NCI-H1105 (cell line): ENCODE measurements at regions not wholly inside any gene's neighbourhood (a gene's known extent, or its start where the extent isn't known, plus 50 kb on each side); places are given as distances from the start of the nearest gene placed in this dataset.
"Not testable (repeated sequence)": the region's sequence is repeated elsewhere in the genome, so short reads cannot be mapped to it uniquely, and the experiment has no call there.

Source experiments
- DNase-seq: peaks from one replicate; lab custom pipeline; 2025; lab: John Stamatoyannopoulos, UW

DNA sequence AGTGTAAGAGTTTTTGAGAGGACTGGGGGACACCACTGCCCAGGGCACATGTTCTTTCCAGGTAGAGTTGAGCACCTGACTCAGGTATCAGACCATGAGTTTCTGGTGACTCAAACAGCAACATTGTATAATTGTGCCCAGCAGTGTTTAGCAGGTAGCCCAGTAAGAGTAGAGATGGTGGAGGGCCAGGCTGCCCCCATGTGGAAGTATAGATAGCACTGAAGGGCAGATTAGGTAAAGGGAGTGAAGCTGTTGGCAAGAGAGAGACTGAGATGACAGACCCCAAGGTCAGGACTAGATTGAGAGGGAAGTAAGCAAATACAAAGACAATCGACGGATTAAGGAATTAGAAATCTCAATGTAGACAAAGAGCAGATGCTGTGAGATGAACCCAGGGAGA, 74.6 kb downstream of the TRIM42 start:
- no peak for DNase-seq

GRCh38 chr3:140753865-140754754, 76.2 kb downstream of the TRIM42 start:
- DNase-seq, result no peak

- DNase-seq, result no peak
Measured at GRCh38 chr3:140754936-140755335, 77.1 kb downstream of the TRIM42 start.

DNA sequence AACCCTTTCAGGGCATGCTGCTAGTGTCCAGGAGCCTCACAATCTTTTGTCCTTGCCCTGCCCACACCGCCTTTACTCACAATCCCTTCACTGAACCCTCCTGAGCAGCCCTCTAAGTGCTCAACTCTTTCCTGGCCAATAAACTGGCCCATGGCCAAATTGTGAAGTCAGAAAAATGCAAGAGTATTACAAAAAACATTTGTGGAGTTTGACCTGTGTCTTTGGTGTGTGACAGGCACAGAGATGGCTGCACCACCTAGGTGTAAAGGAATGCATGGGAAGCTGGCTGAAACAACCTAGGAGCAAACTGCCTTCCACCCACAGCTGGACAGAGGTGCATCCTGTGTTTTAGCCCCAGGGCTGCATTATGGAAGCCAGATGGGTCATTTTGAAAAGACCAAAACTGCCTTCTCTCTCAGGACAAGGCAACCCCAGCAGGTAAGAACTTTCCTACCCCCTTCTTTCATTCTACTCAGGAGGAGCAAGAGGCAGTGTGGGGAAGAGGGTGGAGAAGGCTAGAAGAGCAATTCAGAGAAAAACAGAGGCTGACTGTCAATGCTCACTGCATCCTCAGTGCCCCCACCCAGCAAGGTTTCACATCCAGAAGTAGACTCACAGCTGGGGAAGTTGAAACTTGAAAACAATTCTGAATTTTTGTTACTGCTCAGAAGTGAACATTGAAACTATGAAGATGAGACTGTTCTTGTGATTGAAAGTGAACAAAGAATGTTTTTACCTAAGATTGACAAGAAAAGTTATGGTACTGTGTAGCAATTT, 78.6 kb downstream of the TRIM42 start:
- no peak for DNase-seq

DNA sequence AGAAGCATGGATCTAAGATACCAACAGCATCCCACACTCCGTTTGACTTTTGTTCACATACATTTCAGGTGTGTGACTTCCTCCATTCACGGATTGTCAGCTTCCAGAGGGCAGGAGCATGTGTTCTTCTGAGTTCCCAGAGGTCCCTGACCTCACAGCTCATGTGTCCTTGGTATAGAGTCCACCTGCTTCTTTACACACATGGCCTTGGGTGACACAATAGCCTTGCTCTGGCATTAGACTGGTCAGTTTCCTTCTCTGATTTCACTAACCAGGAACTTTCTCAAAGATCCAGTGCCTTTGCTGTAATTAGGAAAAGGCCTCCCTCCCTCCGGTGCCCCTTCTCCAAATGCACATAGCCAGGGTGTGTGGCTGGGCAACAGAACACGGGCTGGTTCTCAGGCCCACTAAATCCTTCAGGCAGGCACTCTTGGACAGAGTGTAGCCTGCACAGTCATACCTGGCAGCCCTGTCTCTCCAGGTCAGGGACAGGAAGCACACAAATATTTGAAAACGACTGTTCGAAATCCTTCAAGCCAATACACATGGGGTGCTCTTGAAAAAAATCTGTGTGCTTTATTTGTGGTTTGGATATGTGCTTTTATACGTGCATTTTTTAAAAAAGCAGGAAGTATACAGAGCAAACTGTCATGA, 81.1 kb downstream of the TRIM42 start:
- no peak for DNase-seq

DNA sequence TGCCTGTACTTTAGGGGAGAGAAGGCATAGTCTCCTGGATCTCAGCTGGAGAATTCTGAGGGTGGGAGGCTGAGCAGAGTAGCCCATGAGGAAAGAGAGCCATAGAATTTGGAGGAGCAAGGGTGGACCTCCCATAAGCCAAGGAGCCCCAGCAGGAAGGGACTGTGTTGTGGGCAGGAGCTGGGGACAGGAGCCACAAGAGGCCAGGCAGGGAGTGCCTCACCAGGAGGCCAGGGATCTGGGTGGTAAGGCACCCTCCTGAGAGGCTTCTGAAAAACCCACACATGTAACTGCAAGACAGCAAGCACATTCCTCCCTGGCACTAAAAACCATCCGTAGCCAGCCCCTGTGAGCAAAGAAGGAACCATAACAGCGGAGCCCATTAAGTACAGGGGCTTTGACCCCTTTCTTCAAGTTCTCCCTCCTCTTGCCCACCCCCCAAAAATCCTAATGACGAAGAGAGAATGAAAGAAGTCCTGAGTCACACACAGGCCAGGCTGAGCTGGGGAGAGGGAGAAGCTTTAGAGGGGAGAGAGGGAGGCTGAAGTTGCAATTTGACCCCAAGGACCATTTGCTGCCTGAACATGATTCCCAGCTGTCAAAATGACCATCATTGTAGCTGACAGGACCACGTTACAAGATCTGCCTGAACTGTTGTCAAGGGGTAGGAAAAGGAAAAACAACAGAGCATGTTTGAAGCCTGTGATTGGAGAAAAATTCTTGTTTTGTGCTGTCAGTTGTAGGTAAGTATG, 82.6 kb downstream of the TRIM42 start:
- DNase-seq, result no peak

- DNase-seq, result no peak
Measured at GRCh38 chr3:140761076-140761639, 83.3 kb downstream of the TRIM42 start.

DNA sequence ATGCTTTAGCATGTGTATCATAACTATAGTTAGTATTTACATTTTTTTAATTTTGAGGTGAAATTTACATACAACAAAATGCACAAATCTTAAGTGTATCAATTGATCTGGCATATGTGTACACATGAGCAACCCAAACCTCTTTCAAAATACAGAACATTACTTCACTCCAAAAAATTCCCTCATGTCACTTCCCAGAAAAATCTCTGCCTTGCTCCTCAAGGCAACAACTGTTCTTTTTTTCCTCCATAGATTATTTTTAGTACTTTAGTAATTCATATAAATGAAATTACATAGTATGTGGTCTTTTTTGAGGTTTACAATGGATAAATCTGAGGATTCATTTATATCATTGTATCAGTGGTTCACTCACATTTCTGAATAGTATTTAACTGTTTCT, 84.9 kb downstream of the TRIM42 start:
- DNase-seq, result no peak

DNA sequence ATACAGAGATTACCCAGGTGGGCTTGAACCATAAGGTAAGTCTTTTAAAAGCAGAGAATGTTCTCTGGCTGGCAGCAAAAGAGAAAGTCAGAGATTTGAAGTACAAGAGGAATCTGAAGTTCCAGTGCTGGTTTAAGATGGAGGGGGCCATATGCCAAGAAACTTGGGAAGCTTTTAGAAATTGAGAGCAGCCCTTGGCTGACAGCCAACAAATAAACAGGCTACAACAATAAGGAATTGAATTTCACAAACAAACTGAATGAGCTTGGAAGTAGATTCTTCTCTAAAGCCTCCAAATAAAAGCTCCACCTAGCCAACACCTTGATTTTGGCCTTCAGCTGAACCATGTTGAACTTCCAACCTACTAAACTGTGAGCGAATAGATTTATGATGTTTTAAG, 85.7 kb downstream of the TRIM42 start:
- peak; percentile 53 for DNase-seq

DNA sequence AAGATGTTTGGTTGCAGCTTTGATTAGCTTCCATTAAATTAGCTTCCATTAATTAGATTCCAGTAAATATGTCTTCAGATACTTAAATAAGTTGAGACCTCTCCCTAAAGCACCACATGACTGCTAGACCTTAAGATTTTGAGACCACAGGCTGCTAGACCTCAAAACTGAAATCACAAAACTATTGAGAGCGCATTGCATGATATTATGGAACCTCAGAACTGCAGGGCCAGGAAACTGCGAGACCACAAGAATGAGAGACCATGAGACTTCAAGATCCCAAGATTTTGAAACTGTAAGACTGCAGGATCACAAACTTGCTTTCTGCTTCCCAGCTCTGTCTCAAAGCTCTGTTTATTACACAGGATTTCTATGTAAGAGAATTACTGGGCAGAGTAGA, 87.4 kb downstream of the TRIM42 start:
- no peak for DNase-seq

- no peak for DNase-seq
Measured at GRCh38 chr3:140766465-140766864, 88.6 kb downstream of the TRIM42 start.

DNA sequence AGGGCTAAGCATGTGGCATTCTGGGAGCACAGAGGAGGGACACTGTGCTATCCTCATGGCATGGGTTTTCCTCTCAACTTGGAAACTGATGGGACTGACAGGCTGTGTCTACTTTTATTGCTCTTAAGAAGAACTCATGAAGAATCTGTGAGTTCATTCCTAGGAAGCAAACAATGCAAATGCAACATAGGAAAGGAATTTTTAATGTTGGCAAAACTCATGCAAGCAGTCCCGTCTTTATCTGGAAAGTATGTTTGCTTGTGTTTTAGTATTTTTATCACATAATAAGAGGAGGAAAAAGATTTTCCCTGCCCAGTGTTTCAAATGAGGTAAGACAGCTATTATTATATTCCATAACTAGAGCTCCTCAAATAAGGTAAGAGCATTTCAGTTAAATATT, 89.7 kb downstream of the TRIM42 start:
- DNase-seq, result no peak

DNA sequence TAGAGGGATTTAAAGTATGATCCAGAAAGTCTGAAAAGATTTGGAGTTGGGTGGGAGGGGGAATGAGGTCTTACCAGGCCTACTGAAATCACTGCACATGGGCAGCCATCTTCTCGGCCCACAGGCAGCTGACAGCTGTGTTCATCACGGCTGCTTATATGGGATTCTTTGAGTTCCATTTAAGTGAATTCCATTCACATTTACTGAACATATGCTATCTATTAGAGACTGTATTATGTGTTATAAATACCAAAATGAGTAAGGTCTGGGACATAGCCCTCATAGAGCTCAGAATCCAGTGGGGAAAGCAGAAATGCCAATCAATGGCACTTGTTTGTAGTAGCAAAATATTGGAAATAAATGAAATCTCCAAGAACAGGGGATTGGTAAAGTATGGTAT, 91.1 kb downstream of the TRIM42 start:
- DNase-seq, result no peak

- no peak for DNase-seq
Measured at GRCh38 chr3:140769951-140770350, 92.1 kb downstream of the TRIM42 start.

DNA sequence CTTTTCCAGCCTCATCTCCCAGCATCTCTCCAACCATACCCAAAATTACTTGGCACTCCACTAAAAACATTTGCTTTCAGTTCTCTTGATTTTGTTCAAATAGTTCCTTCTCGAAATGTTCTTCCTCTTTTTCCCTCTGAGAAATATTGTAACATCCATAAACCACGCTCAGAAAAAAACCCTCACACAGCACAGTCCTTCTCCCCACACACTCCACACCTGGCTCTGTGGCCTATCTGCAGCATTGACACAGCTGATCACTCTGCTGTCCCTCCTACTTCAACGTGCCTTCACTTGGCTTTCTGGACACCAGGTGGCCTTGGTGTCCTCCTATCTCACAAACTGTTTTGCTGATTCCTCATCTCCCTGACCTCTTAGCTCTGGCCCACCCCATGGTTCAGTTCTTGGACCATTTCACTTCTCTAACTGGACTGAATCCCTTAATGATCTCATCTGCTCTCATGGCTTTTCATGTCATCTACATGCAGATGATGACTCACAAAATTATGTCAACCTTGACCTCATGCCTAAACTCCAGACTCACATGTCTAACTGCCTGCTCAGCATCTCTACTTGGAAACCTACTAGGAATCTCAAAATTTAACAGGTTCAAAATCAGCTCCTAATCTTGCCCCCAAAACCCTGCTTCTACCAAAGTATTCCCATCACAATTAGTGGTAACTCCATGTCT, 93.3 kb downstream of the TRIM42 start:
- no peak for DNase-seq

DNA sequence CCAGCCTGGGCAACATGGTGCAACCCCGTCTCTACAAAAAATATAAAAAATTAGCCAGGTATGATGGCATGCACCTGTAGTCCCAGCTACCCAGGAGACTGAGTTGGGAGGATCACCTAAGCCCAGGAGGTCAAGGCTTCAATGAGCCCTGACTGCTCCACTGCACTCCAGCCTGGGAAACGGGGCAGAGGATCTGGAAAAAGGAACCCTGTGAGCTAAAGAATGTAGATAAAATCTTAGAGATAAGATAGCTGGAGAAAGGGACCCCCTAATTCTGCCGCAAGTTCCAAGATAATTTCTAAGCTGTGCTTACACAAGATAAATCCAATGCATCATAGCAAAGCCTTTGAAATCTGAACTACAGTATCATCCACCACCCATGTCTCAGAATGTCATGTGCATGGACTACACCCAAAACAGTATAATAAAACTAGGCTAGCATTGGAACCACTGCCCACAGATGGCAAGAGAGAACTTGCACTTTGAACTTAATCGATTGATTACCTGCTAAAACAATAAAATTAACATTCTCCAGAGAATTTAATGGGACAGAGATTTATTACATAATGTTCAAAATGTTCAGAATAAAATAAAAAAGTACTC, 99.9 kb downstream of the TRIM42 start:
- no peak for DNase-seq

- no peak for DNase-seq
Measured at GRCh38 chr3:140791368-140791767, 113.5 kb downstream of the TRIM42 start.

GRCh38 chr3:140794507-140794906, 116.6 kb downstream of the TRIM42 start:
- DNase-seq, result no peak

DNA sequence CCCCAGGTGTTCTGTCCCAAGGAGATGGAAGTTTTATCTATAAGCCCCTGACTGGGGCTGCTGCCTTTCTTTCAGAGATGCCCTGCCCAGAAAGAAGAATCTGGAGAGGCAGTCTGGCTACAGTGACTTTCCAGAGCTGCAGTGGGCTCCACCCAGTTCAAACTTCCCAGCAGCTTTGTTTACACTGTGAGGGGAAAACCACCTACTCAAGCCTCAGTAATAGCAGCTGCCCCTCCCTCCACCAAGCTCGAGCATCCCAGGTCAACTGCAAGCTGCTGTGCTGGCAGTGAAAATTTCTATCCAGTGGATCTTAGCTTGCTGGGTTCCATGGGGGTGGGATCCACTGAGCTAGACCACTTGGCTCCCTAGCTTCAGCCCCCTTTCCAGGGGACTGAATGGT, 125.0 kb downstream of the TRIM42 start:
- not testable (repeated sequence) for DNase-seq

GRCh38 chr3:140809316-140809715, 131.5 kb downstream of the TRIM42 start:
- DNase-seq, result no peak
